ENCODE measurements at regions not wholly inside any gene's neighbourhood (a gene's known extent, or its start where the extent isn't known, plus 50 kb on each side); places are given as distances from the start of the nearest gene placed in this dataset.

DNA sequence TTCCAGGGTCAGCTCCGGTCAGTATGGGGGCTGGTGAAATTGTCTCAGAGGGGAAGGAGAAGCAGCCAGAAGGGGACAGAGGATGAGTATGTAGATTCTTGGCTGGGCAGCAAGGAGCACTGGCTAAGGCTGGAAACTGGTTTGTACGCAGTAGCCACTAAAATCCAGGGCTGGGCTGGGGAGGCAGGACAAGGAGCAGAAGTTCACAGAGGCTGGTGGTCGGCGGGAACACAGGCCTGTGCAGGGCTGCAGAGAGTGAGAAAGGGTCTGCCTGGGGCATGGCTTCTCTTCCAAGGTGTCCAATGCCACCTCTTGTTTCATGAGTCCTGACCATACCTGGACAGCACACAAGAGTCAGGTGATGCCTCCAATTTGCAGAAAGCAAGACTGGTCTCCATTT lies 94.4 kb upstream of the HDAC4 start:
- TF ChIP-seq EZH2 (IDR thresholded peaks at IDR 0.05; ENCODE audit: borderline replicate concordance, low read length) (no peak), CTCF (IDR thresholded peaks at IDR 0.05; ENCODE audit: low read length) (no peak)

Measured in OCI-LY1 (cell line).